ENCODE measurements at regions not wholly inside any gene's neighbourhood (a gene's known extent, or its start where the extent isn't known, plus 50 kb on each side); places are given as distances from the start of the nearest gene placed in this dataset.

DNA sequence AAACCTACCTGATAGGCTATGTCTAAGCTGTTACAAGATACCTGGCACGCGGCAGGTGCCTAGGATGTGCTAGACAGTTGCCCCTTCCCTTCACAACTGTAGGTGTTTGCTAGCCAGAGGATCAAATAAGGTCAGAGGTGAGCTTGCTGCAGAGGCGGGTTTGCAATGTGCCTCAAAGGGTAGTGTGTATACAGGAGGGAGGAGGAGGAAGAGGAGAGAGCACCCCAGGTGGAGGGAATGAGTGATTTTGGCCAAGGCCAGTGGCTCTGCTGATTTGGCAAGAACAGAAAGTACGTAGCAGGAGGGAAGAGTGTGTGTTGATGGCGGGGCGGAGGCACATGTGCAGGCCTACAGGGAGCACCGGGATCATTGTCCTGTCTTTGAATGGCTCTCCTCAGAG, 236.5 kb downstream of the HAUS1 start:
- H3K14ac ChIP-seq (ENCODE audit: insufficient read length) = no peak overlapping the region
- no peak overlapping the region for H2BK5ac ChIP-seq (ENCODE audit: low read depth, low read length)
- peaks cover 0 to 42% of the 10 kb centered on the region in 2 experiments; a peak in 3 of 4 replicates for H3K79me2 ChIP-seq (ENCODE audit: control insufficient read depth in 1 of 2, insufficient read depth in 2 of 2, low read length in 2 of 2)
- peak overlapping the region; percentile 21; the same call in 1 of the 2 replicates for H2BK15ac ChIP-seq (ENCODE audit: low read length)
- H3K27ac ChIP-seq (ENCODE audit: low read depth, low read length) = no peak overlapping the region
- peaks cover 1% of the 10 kb centered on the region; the same call in 1 of the 2 replicates for H3K23me2 ChIP-seq (ENCODE audit: low read depth, low read length)
- ChIA-PET POLR2A (ENCODE audit: partially characterized antibody) (interaction anchor here (1.0 to 1.7 kb wide), 2 partner anchors 10 to 12 kb away, joined by 4 read pairs; no protein-coding TSS in a partner anchor), CTCF (ENCODE audit: partially characterized antibody) (interaction anchor here (0.6 to 19.4 kb wide), 6 partner anchors 11 to 1347 kb away, joined by 3 to 196 read pairs (median 4); no protein-coding TSS in a partner anchor)
- no peak overlapping the region for H3K23ac ChIP-seq (ENCODE audit: insufficient read length)
- H4K8ac ChIP-seq (ENCODE audit: extremely low read depth, insufficient read depth, low read length) = no peak overlapping the region
- no peak overlapping the region for H2BK20ac ChIP-seq (ENCODE audit: low read length)
- no peak overlapping the region for H2AK5ac ChIP-seq (ENCODE audit: low read depth, low read length)
- H3K18ac ChIP-seq (ENCODE audit: extremely low read depth, low read length) = no peak overlapping the region
- H3K56ac ChIP-seq (replicated peaks; ENCODE audit: insufficient read length, low read depth, low read length) = no peak overlapping the region
- H2BK12ac ChIP-seq (ENCODE audit: low read depth, low read length) = no peak overlapping the region
- H3K4me3 ChIP-seq (ENCODE audit: extremely low read depth in 1 of 4, insufficient read depth in 2 of 4, low read depth in 3 of 4, low read length in 4 of 4) = no peak overlapping the region
- DNase-seq (ENCODE audit: low read depth in 1 of 2, low spot score in 2 of 2) (no peak), FAIRE-seq (no peak)
- peaks cover 9 to 34% (median 21%) of the 10 kb centered on the region in 4 experiments for H3K4me1 ChIP-seq (replicated peaks in 1 of 4; ENCODE audit: control insufficient read depth in 3 of 4, insufficient read depth in 4 of 4, low read length in 3 of 4)
- H3K9me3 ChIP-seq (ENCODE audit: insufficient read depth in 2 of 2, low read depth in 1 of 2, low read length in 1 of 2) = no peaks in the 10 kb centered on the region
- peaks cover 3% of the 10 kb centered on the region for H3K79me1 ChIP-seq (ENCODE audit: low read depth, low read length)
- H3K4ac ChIP-seq (replicated peaks; ENCODE audit: insufficient read length, low read depth, low read length) = no peak overlapping the region
- no peak overlapping the region for H3K4me2 ChIP-seq (ENCODE audit: insufficient read depth in 1 of 2, low read depth in 2 of 2, low read length in 2 of 2)
- H3K36me3 ChIP-seq (ENCODE audit: control insufficient read depth in 2 of 4, insufficient read depth in 4 of 4, low read length in 3 of 4) = no peaks in the 10 kb centered on the region; a peak in 1 of 8 replicates
- H3K27me3 ChIP-seq (replicated peaks in 1 of 4; ENCODE audit: control insufficient read depth in 3 of 4, extremely low read depth in 1 of 4, insufficient read depth in 3 of 4, low read length in 3 of 4) = no peaks in the 10 kb centered on the region
- no peak overlapping the region for H2AFZ ChIP-seq (ENCODE audit: low read length)
- H4K5ac ChIP-seq (ENCODE audit: insufficient read length, low read depth, low read length) = no peak overlapping the region
- no peak overlapping the region for H3K9ac ChIP-seq (replicated peaks in 1 of 4; ENCODE audit: extremely low read depth in 1 of 4, low read depth in 3 of 4, low read length in 3 of 4)
- H4K20me1 ChIP-seq (replicated peaks in 1 of 2; ENCODE audit: control insufficient read depth in 1 of 2, insufficient read depth in 2 of 2, low read length in 2 of 2) = peaks cover 0 to 2% of the 10 kb centered on the region in 2 experiments
- no peak overlapping the region for H2BK120ac ChIP-seq (replicated peaks; ENCODE audit: low read depth, low read length)
- WGBS, 2 experiments (ENCODE audit: extremely low coverage in 1 of 2, insufficient coverage in 1 of 2, insufficient read length in 1 of 2, insufficient replicate concordance in 2 of 2, low coverage in 1 of 2, low lambda C conversion rate in 2 of 2, missing lambda C conversion rate in 1 of 2) = 86% methylated on average over 7 of the region's 7 CpGs; no CpG with 5 or more reads in 1 of the 2 experiments
- no peak overlapping the region for H4K91ac ChIP-seq (replicated peaks; ENCODE audit: insufficient read length, low read length)
- TF ChIP-seq TEAD4 (IDR thresholded peaks at IDR 0.05; ENCODE audit: low read depth, low read length) = no peak
- no peak for TF ChIP-seq EGR1 (IDR thresholded peaks at IDR 0.05; ENCODE audit: borderline replicate concordance, low read depth, low read length)

Measured in H1 (cell line).